Astrocyte of the spinal cord (primary cell): ENCODE measurements at regions not wholly inside any gene's neighbourhood (a gene's known extent, or its start where the extent isn't known, plus 50 kb on each side); places are given as distances from the start of the nearest gene placed in this dataset.

Experiments
- DNase-seq: peaks from one replicate; pipeline ENCODE4 v3.0.0; 2011; ENCODE audit warnings: low read depth, low spot score
- H3K4me3 ChIP-seq: 2 replicates; pipeline ENCODE4 v1.5.1; 2011; ENCODE audit warnings: low read depth, mild to moderate bottlenecking, low read length, moderate library complexity
- CTCF ChIP-seq: IDR thresholded peaks from 2 replicates; pipeline ENCODE4 v1.5.1; 2012; ENCODE audit warnings: low read depth, mild to moderate bottlenecking, low read length, inconsistent platforms
- in situ Hi-C: cut with HindIII; loops from 2 replicates; pipeline ENCODE4 v1.10.0; 2017; ENCODE audit warnings: low sequenced_read_pairs

- TF ChIP-seq CTCF = no peak
- H3K4me3 ChIP-seq = no peak overlapping the region
- in situ Hi-C loops = no loop called here
- no peak for DNase-seq
These were observed 115.3 kb upstream of the SOX9 start for GRCh38 chr17:72005332-72006163.

GRCh38 chr17:72008236-72008876 lies 112.5 kb upstream of the SOX9 start:
- DNase-seq = peak; percentile 36
- no peak overlapping the region for H3K4me3 ChIP-seq
- TF ChIP-seq CTCF = no peak
- in situ Hi-C loops = no loop called here

- no peak for DNase-seq
- no peak for TF ChIP-seq CTCF
- no peak overlapping the region for H3K4me3 ChIP-seq
- in situ Hi-C loops = no loop called here
These were observed 109.3 kb upstream of the SOX9 start for GRCh38 chr17:72011561-72011960.

GRCh38 chr17:72021417-72022041 lies 99.3 kb upstream of the SOX9 start:
- TF ChIP-seq CTCF = no peak
- no peak overlapping the region for H3K4me3 ChIP-seq
- in situ Hi-C loops = no loop called here
- DNase-seq = no peak

GRCh38 chr17:72022328-72023275 lies 98.2 kb upstream of the SOX9 start:
- no peak for TF ChIP-seq CTCF
- no peak overlapping the region for H3K4me3 ChIP-seq
- in situ Hi-C loops = no loop called here
- DNase-seq = no peak

GRCh38 chr17:72024457-72024856 lies 96.4 kb upstream of the SOX9 start:
- no peak for TF ChIP-seq CTCF
- DNase-seq = no peak
- H3K4me3 ChIP-seq = no peak overlapping the region
- in situ Hi-C loops = no loop called here
